ENCODE measurements at regions not wholly inside any gene's neighbourhood (a gene's known extent, or its start where the extent isn't known, plus 50 kb on each side); places are given as distances from the start of the nearest gene placed in this dataset.

DNA sequence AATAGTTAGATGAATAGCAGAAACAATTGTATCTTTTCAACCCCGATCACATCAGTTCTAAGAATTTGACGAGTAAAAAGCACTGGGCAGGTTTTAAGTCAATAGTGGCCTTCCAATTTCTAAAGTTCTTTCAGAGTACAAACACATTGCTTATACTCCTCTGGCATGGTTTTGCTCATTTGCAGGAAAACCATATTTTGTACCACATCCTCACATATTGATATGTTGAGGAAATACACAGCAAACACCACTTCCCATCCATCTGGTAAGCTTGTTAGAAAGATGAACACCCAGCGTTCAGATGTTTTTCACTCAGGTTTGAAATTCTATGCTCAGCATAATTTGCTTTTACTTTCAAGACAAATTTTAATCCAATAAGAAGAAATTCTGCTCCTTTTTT is 344.6 kb upstream of the ACVR2A start:
- Histone ChIP-seq H3K27ac (ENCODE audit: low read length) (no peak overlapping the region), H3K9ac (ENCODE audit: low read depth, low read length) (no peak overlapping the region)

GRCh38 chr2:147499785-147500184 is 345.0 kb upstream of the ACVR2A start:
- no peaks in the 10 kb centered on the region for H3K27me3 ChIP-seq (ENCODE audit: insufficient read depth, low read length)
- no peak overlapping the region for H3K4me3 ChIP-seq (ENCODE audit: low read length)
- H3K36me3 ChIP-seq (ENCODE audit: insufficient read depth, low read depth, low read length): no peaks in the 10 kb centered on the region
- H3K27ac ChIP-seq (ENCODE audit: low read length): no peak overlapping the region
- no peaks in the 10 kb centered on the region for H3K9me3 ChIP-seq (ENCODE audit: insufficient read depth, low read depth, low read length)
- no peak overlapping the region for H3K9ac ChIP-seq (ENCODE audit: low read depth, low read length)
- no peaks in the 10 kb centered on the region for H3K4me1 ChIP-seq (ENCODE audit: insufficient read depth, low read length)

More for the DNA sequence above, 344.6 kb upstream of the ACVR2A start:
- Histone ChIP-seq H3K9me3 (ENCODE audit: insufficient read depth, low read depth, low read length) (no peaks in the 10 kb centered on the region), H3K4me3 (ENCODE audit: low read length) (no peak overlapping the region), H3K4me1 (ENCODE audit: insufficient read depth, low read length) (no peaks in the 10 kb centered on the region), H3K27me3 (ENCODE audit: insufficient read depth, low read length) (no peaks in the 10 kb centered on the region), H3K36me3 (ENCODE audit: insufficient read depth, low read depth, low read length) (no peaks in the 10 kb centered on the region)

- Histone ChIP-seq H3K27me3 (ENCODE audit: insufficient read depth, low read length) (no peaks in the 10 kb centered on the region), H3K36me3 (ENCODE audit: insufficient read depth, low read depth, low read length) (no peaks in the 10 kb centered on the region), H3K27ac (ENCODE audit: low read length) (no peak overlapping the region), H3K9me3 (ENCODE audit: insufficient read depth, low read depth, low read length) (no peaks in the 10 kb centered on the region), H3K4me1 (ENCODE audit: insufficient read depth, low read length) (no peaks in the 10 kb centered on the region), H3K9ac (ENCODE audit: low read depth, low read length) (no peak overlapping the region), H3K4me3 (ENCODE audit: low read length) (no peak overlapping the region)
Observed at GRCh38 chr2:147495734-147496133, 349.1 kb upstream of the ACVR2A start.

DNA sequence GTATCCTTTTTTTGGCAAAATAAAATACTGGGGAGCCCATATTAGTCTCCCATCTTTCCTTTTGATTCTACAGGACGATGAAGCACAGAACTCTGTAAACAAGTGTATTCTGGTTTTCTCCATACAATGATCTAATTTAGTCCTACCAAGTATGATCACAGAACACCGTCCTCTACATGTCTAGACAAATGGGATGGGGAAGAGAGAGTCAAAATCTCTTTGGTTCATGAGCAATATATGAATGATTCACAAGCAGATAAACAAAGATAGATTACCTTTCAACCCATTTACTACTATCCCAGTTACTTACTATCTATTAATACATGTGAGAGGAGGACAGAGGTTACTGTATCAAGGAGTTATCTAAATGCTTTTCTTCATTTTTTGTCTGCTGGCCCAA is 352.4 kb upstream of the ACVR2A start:
- Histone ChIP-seq H3K9me3 (ENCODE audit: insufficient read depth, low read depth, low read length) (no peaks in the 10 kb centered on the region), H3K27ac (ENCODE audit: low read length) (no peak overlapping the region), H3K4me1 (ENCODE audit: insufficient read depth, low read length) (peaks cover 5% of the 10 kb centered on the region; the same call in 1 of the 2 replicates), H3K9ac (ENCODE audit: low read depth, low read length) (no peak overlapping the region), H3K27me3 (ENCODE audit: insufficient read depth, low read length) (no peaks in the 10 kb centered on the region), H3K36me3 (ENCODE audit: insufficient read depth, low read depth, low read length) (no peaks in the 10 kb centered on the region), H3K4me3 (ENCODE audit: low read length) (no peak overlapping the region)

DNA sequence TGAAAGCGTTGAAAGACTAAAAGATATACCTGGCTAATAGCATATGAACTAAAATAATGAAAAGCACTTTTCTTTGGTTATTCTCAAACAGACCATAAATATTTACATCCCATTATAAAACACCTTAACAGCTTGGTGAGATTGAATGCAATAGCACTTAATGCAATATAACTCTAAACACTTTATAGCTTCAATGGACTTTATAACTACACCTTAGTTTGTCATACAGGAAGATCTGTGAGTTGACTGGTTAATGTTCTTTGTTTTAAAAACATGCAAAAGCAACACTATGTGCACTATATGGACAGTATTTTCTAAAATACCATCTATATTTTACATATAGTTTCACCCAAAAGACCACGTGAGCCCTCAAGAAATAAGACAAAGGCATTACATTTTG is 353.3 kb upstream of the ACVR2A start:
- no peak overlapping the region for H3K27ac ChIP-seq (ENCODE audit: low read length)

GRCh38 chr2:147490401-147491261 is 354.2 kb upstream of the ACVR2A start:
- Histone ChIP-seq H3K36me3 (ENCODE audit: insufficient read depth, low read depth, low read length) (no peaks in the 10 kb centered on the region), H3K9ac (ENCODE audit: low read depth, low read length) (no peak overlapping the region), H3K4me1 (ENCODE audit: insufficient read depth, low read length) (peaks cover 17% of the 10 kb centered on the region; the same call in 1 of the 2 replicates), H3K9me3 (ENCODE audit: insufficient read depth, low read depth, low read length) (no peaks in the 10 kb centered on the region), H3K27ac (ENCODE audit: low read length) (no peak overlapping the region), H3K27me3 (ENCODE audit: insufficient read depth, low read length) (no peaks in the 10 kb centered on the region), H3K4me3 (ENCODE audit: low read length) (no peak overlapping the region)

More for the DNA sequence above, 353.3 kb upstream of the ACVR2A start:
- H3K36me3 ChIP-seq (ENCODE audit: insufficient read depth, low read depth, low read length): no peaks in the 10 kb centered on the region
- H3K9ac ChIP-seq (ENCODE audit: low read depth, low read length): no peak overlapping the region
- no peaks in the 10 kb centered on the region for H3K9me3 ChIP-seq (ENCODE audit: insufficient read depth, low read depth, low read length)
- no peak overlapping the region for H3K4me3 ChIP-seq (ENCODE audit: low read length)
- peaks cover 9% of the 10 kb centered on the region; the same call in 1 of the 2 replicates for H3K4me1 ChIP-seq (ENCODE audit: insufficient read depth, low read length)
- H3K27me3 ChIP-seq (ENCODE audit: insufficient read depth, low read length): no peaks in the 10 kb centered on the region

- no peak overlapping the region for H3K4me3 ChIP-seq (ENCODE audit: low read length)
- no peak overlapping the region for H3K27ac ChIP-seq (ENCODE audit: low read length)
- no peaks in the 10 kb centered on the region for H3K9me3 ChIP-seq (ENCODE audit: insufficient read depth, low read depth, low read length)
- peaks cover 31% of the 10 kb centered on the region; the same call in 1 of the 2 replicates for H3K4me1 ChIP-seq (ENCODE audit: insufficient read depth, low read length)
- no peak overlapping the region for H3K9ac ChIP-seq (ENCODE audit: low read depth, low read length)
- no peaks in the 10 kb centered on the region for H3K27me3 ChIP-seq (ENCODE audit: insufficient read depth, low read length)
- no peaks in the 10 kb centered on the region for H3K36me3 ChIP-seq (ENCODE audit: insufficient read depth, low read depth, low read length)
Observed at GRCh38 chr2:147488472-147488871, 356.4 kb upstream of the ACVR2A start.

GRCh38 chr2:147487978-147488289 is 356.9 kb upstream of the ACVR2A start:
- Histone ChIP-seq H3K9me3 (ENCODE audit: insufficient read depth, low read depth, low read length) (no peaks in the 10 kb centered on the region), H3K36me3 (ENCODE audit: insufficient read depth, low read depth, low read length) (no peaks in the 10 kb centered on the region), H3K4me3 (ENCODE audit: low read length) (no peak overlapping the region), H3K4me1 (ENCODE audit: insufficient read depth, low read length) (peaks cover 34% of the 10 kb centered on the region; the same call in 1 of the 2 replicates), H3K27ac (ENCODE audit: low read length) (no peak overlapping the region), H3K9ac (ENCODE audit: low read depth, low read length) (no peak overlapping the region), H3K27me3 (ENCODE audit: insufficient read depth, low read length) (no peaks in the 10 kb centered on the region)

DNA sequence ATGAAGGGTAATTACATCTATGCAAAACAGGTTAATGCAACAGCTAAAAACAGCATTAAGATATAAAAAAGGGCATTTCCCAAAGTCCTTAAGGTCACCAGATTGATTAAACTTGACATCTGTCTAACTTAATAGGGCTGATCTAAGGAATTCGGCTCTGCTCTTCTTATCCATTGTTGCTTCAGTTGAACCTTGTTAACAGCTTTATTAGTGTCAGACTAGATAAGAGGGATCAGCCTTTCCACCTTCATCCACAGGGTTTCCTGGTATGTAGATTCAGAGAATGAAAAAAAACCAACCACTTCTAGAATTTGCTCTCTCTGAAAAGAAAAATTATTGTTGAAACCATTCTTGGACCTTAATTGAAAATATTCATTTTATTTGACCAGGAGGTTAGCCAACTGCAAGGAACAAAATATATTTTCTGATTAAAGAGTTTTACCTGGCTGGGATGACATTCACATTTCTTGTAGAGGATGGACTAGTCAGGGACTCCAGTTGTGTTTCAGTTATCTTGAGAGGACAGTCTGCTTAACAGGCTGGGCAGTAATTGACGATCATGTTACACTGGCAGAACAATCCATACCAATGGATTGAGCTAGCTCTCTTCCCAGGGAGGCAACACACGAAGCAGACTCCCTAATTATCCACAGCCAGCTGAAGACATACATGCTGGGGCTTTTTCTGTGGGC is 357.4 kb upstream of the ACVR2A start:
- no peak overlapping the region for H3K27ac ChIP-seq (ENCODE audit: low read length)
- no peaks in the 10 kb centered on the region for H3K9me3 ChIP-seq (ENCODE audit: insufficient read depth, low read depth, low read length)
- H3K36me3 ChIP-seq (ENCODE audit: insufficient read depth, low read depth, low read length): no peaks in the 10 kb centered on the region
- no peaks in the 10 kb centered on the region for H3K27me3 ChIP-seq (ENCODE audit: insufficient read depth, low read length)
- H3K4me3 ChIP-seq (ENCODE audit: low read length): no peak overlapping the region
- H3K9ac ChIP-seq (ENCODE audit: low read depth, low read length): no peak overlapping the region
- peaks cover 34% of the 10 kb centered on the region; the same call in 1 of the 2 replicates for H3K4me1 ChIP-seq (ENCODE audit: insufficient read depth, low read length)

DNA sequence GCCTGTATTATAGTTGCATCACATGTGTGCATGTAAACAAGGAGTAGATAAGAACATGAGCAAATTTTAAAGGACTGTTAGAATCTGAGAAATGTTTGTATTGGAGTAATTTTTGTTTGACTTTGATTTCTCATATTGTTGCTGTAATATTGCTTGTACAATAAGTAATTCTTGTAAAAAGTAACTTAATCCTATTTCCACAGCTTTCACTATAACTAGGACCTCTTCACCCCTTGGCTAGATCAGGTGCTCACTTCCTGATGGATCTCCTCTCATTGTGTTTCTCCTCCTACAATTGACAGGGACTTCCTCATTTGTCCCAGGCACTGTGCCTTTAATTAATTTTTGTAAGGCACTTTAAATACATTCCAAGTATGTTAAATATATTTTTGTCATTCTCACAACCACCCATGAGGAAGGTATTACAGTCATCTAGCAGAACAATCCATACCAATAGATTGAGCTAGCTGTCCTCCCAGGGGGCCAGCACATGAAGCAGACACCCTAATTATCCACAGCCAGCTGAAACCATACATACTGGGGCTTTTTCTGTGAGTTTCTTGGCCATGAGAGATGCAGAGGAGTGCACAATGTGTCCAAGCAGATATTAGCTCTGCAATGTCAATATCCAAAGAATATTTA is 359.5 kb upstream of the ACVR2A start:
- H3K9me3 ChIP-seq (ENCODE audit: insufficient read depth, low read depth, low read length): no peaks in the 10 kb centered on the region
- H3K4me3 ChIP-seq (ENCODE audit: low read length): peak overlapping the region; percentile 46; the same call in 1 of the 2 replicates
- H3K27me3 ChIP-seq (ENCODE audit: insufficient read depth, low read length): no peaks in the 10 kb centered on the region
- H3K9ac ChIP-seq (ENCODE audit: low read depth, low read length): peak overlapping the region; percentile 16; the same call in 1 of the 2 replicates
- no peaks in the 10 kb centered on the region for H3K36me3 ChIP-seq (ENCODE audit: insufficient read depth, low read depth, low read length)
- no peak overlapping the region for H3K27ac ChIP-seq (ENCODE audit: low read length)
- H3K4me1 ChIP-seq (ENCODE audit: insufficient read depth, low read length): peaks cover 39% of the 10 kb centered on the region; the same call in 1 of the 2 replicates

DNA sequence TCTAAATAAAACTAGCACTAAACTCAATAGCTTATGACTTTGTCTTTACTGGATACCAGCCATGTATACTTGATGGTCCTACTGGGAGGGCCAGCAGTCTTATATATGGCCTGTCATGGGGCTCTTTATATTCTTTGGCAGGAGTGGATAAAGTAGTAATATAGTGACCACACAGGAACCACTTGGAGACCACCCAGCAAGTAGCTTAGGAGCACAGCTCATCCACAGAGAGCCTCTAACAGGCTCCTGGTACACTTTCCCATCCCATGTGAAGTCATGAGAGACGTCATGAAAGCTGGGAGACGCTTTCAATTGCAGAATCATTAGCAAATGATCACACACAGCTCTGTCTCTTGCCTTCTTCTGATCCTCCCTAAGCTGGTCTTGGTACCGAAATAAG is 360.9 kb upstream of the ACVR2A start:
- Histone ChIP-seq H3K9ac (ENCODE audit: low read depth, low read length) (no peak overlapping the region), H3K9me3 (ENCODE audit: insufficient read depth, low read depth, low read length) (no peaks in the 10 kb centered on the region), H3K27me3 (ENCODE audit: insufficient read depth, low read length) (no peaks in the 10 kb centered on the region), H3K27ac (ENCODE audit: low read length) (no peak overlapping the region), H3K36me3 (ENCODE audit: insufficient read depth, low read depth, low read length) (no peaks in the 10 kb centered on the region), H3K4me1 (ENCODE audit: insufficient read depth, low read length) (peaks cover 39% of the 10 kb centered on the region; the same call in 1 of the 2 replicates), H3K4me3 (ENCODE audit: low read length) (no peak overlapping the region)
